ENCODE measurements at regions not wholly inside any gene's neighbourhood (a gene's known extent, or its start where the extent isn't known, plus 50 kb on each side); places are given as distances from the start of the nearest gene placed in this dataset.

- TF ChIP-seq EGR1 (IDR thresholded peaks at IDR 0.05; ENCODE audit: low read depth in 2 of 2) (no peak), MAX (IDR thresholded peaks at IDR 0.05) (no peak), JUND (IDR thresholded peaks at IDR 0.05) (no peak), CTCF (IDR thresholded peaks at IDR 0.05; ENCODE audit: low read depth, low read length, missing input control) (no peak), RAD21 (IDR thresholded peaks at IDR 0.05) (no peak), GABPA (IDR thresholded peaks at IDR 0.05 in 1 of 2, conservative IDR thresholded peaks at IDR 0.05 in 1 of 2) (no peak), ATF3 (IDR thresholded peaks at IDR 0.05) (no peak), REST (IDR thresholded peaks at IDR 0.05) (no peak), FOXA1 (IDR thresholded peaks at IDR 0.05) (no peak), TAF1 (conservative IDR thresholded peaks at IDR 0.05) (no peak), RXRA (IDR thresholded peaks at IDR 0.05) (no peak), SP1 (IDR thresholded peaks at IDR 0.05) (no peak)
Observed at GRCh38 chr3:145272684-145273083, 888.3 kb downstream of the PLOD2 start.
